HEK293T (cell line): ENCODE measurements at regions not wholly inside any gene's neighbourhood (a gene's known extent, or its start where the extent isn't known, plus 50 kb on each side); places are given as distances from the start of the nearest gene placed in this dataset.

ENCODE experiments used
- ARNT ChIP-seq: fragments of 450-650 bp; IDR thresholded peaks from 2 replicates; pipeline ENCODE4 v1.6.1; 2017; ENCODE audit warnings: mild to moderate bottlenecking
- CTBP1 ChIP-seq: fragments of 450-650 bp; IDR thresholded peaks from 2 replicates; pipeline ENCODE4 v1.6.1; 2016; ENCODE audit warnings: borderline replicate concordance
- ELF4 ChIP-seq: fragments of 450-650 bp; IDR thresholded peaks from 2 replicates; pipeline ENCODE4 v1.6.1; 2017; ENCODE audit warnings: antibody characterized with exemption
- FOXK2 ChIP-seq: fragments of 450-650 bp; IDR thresholded peaks from 2 replicates; pipeline ENCODE4 v1.6.1; 2016; ENCODE audit warnings: mild to moderate bottlenecking
- ZNF384 ChIP-seq: fragments of 450-650 bp; IDR thresholded peaks from 2 replicates; pipeline ENCODE4 v1.6.1; 2016

DNA sequence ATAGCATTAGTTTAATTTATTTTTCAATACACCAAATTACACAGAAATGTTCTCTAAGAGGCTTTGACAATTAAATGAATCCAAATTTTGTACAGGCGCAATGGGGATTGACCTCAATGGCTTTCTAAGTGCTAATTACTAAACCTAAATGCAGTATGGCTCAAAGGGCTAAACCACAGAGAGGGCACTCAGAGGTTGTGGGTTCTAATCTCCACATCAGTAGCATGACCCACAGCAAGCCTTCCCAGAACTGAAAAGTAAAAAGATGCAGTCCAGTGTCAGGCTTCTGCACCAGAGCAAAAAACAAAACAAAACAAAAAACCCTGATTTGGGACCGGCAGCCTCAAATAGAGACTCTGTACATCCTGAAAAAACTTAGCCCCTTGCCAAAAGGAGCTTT lies 579.2 kb upstream of the PKN2 start:
- TF ChIP-seq ARNT (no peak), ELF4 (no peak), FOXK2 (no peak), CTBP1 (no peak), ZNF384 (no peak)
